AG10803 (cell line): ENCODE measurements at regions not wholly inside any gene's neighbourhood (a gene's known extent, or its start where the extent isn't known, plus 50 kb on each side); places are given as distances from the start of the nearest gene placed in this dataset.

Experiments
- DNase-seq: peaks from one replicate; pipeline ENCODE4 v3.0.0; 2010; ENCODE audit warnings: low read depth
- H3K4me3 ChIP-seq: 2 replicates; pipeline ENCODE4 v1.5.1; 2011; ENCODE audit warnings: mild to moderate bottlenecking, low read length, control low read depth
- CTCF ChIP-seq: conservative IDR thresholded peaks from 2 replicates; pipeline ENCODE4 v1.5.1; 2011; ENCODE audit warnings: mild to moderate bottlenecking, low read length, control low read depth, inconsistent platforms

- no peak for TF ChIP-seq CTCF
- peak; percentile 98 for DNase-seq
- H3K4me3 ChIP-seq, result no peak overlapping the region; the same call in 1 of the 2 replicates
These were observed 79.1 kb upstream of the PMAIP1 start for GRCh38 chr18:59820663-59821062.

GRCh38 chr18:59818769-59819168 is 81.0 kb upstream of the PMAIP1 start:
- no peak for TF ChIP-seq CTCF

GRCh38 chr18:59814891-59815290 is 84.9 kb upstream of the PMAIP1 start:
- DNase-seq, result peak; percentile 94
- no peak for TF ChIP-seq CTCF
- no peak overlapping the region for H3K4me3 ChIP-seq

More at GRCh38 chr18:59818769-59819168, 81.0 kb upstream of the PMAIP1 start:
- no peak overlapping the region for H3K4me3 ChIP-seq
- DNase-seq, result no peak

GRCh38 chr18:59813942-59814341 is 85.9 kb upstream of the PMAIP1 start:
- H3K4me3 ChIP-seq, result no peak overlapping the region
- peak; percentile 17 for DNase-seq
- TF ChIP-seq CTCF, result no peak

GRCh38 chr18:59810735-59811520 is 88.9 kb upstream of the PMAIP1 start:
- DNase-seq, result peak; percentile 11
- no peak for TF ChIP-seq CTCF
- no peak overlapping the region for H3K4me3 ChIP-seq

GRCh38 chr18:59810183-59810582 is 89.6 kb upstream of the PMAIP1 start:
- no peak for DNase-seq
- H3K4me3 ChIP-seq, result no peak overlapping the region
- TF ChIP-seq CTCF, result no peak

GRCh38 chr18:59802031-59802430 is 97.8 kb upstream of the PMAIP1 start:
- H3K4me3 ChIP-seq, result no peak overlapping the region
- no peak for DNase-seq
- no peak for TF ChIP-seq CTCF
